ENCODE measurements at regions not wholly inside any gene's neighbourhood (a gene's known extent, or its start where the extent isn't known, plus 50 kb on each side); places are given as distances from the start of the nearest gene placed in this dataset.

DNA sequence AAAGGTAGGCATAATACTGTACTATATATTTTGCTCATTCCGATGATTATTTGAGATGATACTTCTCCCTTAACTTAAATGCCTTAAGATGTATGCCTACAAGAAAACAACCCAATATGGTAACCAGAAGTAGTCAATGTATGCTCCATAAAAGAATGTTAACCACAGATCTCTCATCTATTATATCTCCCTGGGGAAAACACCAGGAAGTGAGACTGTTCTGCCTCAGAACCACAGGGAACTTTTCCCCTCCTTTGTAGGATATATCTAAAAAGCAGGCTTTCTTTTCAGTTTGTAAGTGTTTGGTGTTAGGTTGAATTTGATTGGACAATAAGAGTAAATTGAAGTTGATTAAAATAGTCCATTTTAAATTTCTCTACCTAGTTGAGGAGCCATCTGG, 1160.5 kb upstream of the NXPH2 start:
- no peak for DNase-seq

DNA sequence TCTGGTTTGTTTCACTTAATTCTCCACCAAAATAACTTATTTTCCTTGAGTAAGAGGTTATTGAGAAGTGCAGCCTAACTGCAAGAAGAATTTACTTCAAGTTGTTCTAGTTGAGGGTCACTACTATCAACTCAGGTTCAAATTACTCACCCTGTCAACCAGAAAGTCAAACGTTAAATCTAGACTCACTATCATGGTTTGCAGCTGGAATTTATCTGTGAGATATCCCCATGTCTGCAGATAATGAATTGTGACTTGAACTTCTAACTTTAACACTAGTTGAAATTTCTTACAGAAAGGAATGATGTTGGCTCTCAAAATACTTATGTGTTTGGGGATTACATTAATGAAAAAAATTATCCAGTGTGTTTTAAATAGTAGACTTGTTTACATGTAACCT, 1145.7 kb upstream of the NXPH2 start:
- no peak for DNase-seq

DNA sequence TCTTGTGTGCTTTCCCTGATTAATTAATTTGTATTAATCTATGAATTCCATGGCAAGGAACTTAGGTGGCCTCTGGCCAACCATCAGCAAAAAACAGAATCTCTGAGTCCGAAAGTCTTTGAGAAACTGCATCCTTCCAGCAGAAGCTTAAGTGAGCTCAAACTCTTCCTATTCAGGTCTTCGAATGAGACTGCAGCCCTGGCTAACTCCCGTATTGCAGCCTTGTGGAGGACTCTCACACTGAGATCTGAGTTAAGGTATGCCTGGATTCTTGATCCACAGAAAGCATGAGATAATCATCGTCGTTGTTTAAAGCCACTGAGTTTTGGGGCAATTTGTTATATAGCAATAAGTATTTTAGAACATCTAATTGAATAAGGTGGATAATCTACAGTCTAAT, 1143.9 kb upstream of the NXPH2 start:
- no peak for DNase-seq

DNA sequence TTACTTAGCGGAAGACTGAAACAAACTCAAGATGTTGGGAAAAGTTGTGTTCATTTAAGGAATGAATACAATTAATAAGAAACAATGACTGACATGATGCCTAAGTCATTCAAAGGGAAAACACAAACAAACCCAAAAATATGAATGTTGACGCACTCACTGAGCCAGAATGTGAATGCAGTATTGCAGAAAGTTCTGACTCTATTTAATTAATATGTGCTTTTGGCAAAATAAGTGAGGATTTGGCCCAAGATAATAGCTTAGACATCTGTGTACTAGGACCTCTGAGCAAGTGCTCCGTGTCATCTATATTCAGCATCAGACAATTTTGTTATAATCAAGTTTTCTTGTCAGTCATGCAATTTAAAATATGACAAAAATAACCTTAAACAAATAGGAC, 1138.8 kb upstream of the NXPH2 start:
- no peak for DNase-seq

DNA sequence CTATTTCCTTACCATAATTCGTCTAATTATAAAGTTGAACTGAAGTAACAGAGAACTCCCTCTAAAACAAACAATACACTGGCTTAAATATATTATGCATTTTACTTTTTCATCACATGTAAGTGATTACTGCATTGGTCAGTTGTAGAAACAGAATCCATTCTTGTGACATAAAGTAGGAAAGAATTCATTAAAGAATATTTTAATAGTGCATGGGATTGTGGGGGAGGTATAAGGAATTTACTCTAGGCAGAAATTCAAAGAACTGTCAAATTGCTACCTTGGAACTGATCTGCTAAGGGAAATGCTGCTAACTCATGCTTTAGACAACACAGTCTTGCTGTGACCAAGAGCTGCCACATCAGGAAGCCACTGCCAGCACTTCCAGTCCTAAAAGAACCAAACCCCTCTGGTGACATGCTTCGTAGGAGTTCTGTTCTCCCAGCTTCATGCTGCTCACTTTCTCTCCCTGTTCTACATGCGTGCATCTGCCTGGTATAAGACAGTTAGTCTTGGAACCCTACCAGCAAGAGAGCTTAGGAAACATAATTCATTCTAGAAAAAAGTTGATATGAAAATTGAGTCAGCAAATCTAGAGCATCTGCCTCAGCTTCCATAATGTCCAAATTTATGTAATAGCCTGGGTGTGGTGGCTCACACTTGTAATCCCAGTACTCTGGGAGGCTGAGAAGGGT, 1137.6 kb upstream of the NXPH2 start:
- DNase-seq: no peak

DNA sequence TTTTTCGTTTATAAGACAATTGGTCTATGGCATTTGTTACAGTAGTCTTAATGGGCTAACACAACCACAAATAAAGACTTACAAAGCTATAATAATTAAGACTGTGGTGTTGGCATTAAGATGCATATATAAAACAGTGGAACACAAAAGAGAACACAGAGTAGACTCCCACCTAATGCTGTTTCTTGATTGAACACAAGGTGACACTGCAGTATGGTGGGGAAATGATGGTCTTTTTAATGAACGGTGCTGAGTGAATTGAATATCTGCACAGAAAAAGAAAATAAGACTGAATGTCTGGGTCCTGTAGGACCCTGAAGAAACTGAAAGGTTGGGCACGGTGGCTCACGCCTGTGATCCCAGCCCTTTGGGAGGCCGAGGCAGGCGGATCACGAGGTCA, 1136.6 kb upstream of the NXPH2 start:
- DNase-seq: no peak

DNA sequence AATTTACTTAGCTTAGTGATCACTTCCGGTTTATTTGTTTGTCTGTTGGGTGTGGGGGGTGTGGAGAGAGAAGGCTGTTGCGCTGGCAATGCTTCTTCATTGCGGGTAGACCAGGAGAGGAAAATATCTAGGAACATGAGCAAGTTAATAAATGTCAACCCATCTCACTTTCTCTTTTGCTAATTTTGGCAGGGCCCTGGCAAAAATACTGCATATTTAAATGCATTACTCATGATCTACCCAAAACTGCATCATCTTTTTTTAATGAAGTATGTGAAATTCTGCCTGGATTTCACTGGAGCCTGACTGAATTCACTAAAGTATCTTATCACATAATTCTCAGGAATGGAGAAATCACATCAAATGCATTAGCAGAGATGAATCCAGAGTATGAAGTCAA, 1131.0 kb upstream of the NXPH2 start:
- DNase-seq: no peak

DNA sequence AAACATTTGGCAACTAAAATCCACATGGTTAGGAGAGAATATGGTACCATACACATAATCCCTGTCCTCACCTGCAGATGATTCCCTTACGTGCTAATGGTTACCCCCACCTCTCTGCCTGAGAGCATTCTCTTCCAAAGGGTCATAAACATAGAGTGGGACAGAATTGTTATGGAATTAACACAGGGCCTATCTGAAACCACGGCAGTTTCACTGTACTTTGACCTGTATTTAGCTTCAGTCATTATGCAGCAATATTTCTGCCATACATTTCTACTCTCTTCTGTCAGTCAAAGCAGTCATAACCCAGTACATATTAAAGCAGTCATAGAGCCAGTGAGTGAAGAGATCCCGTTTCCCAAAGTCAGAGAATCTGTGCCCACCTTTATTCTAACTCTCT, 1128.9 kb upstream of the NXPH2 start:
- no peak for DNase-seq

DNA sequence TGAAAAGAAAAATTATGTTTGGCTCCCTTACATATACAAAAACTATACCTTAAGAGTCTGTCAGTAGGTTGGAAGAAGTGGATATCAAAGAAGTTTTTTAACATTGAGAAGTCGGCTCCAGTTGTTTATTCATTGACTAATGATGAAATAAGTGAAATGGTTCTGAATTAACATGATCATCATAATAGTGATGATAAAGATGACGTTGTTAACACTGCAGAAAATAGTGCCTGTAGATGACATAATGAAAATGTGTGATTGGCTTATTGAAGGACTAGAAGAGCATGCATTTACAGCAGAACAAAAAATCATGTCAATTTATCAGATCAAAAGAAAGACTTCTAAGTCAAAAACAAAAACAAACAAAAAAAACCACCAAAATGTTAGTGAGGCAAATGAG, 1125.4 kb upstream of the NXPH2 start:
- no peak for DNase-seq

DNA sequence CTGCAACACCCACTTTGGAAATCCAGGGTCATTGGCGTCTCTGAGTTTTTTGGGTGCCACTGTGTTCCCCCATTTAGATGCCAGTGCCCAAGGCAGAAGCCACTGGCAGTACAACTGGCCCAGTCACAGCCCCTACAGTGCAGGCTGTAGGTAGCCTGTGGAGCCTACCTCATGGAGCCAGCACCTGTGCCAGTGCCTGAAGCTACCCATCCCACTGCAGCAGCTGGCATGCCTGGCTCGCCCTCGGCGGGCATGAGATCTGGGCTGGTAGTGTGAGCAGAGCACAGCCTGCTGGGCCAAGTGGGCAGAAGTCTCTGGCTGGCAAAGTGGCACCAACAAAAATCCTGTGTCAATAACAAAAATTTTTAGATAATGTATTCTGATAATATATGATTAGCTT, 1111.4 kb upstream of the NXPH2 start:
- DNase-seq: no peak

DNA sequence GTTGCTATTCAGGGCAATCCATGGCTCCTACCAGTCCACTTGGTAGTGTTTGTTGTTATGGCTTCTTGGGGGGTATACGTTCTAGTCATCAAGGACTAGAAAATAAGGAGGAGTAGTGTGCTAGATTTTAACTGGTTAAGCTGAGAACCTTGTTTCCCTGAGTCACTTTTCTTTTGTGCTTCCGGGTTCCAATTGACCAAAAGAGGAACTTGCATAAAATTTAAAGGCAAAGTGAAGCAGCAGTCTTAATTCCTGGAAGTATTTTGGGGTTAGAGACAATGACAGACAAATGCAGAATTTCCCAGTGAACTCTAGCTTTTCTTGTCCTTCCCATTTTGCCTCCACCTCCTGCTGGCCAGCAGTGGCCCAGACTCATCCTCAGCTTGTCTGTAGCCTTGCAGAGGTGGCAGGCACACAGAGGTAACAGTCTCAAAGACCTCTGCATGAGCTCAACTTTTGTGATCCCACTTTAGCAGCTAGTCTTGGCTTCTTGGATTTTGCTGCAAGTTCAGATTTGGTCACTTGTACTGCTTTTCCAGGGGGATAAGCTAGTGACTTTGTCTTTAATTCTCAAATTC, 1105.8 kb upstream of the NXPH2 start:
- DNase-seq: no peak

DNA sequence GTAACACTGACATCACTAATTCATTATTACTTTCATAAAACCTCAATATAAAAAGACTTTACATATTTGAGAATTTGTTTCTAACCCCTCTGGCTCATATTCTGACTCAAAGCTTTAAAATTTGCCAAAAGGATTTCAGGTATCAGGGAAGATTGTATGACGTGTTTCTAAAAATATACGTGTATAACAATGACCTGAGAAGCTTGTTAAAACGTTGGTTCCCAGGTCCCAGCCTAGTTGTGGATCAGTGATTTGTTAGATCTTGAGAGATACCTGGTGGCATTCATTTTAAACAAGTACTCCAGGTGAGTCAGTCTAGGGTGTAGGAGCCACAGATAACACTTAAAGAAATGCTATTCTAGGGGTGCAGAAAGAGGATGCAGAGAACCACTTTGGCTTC, 1096.8 kb upstream of the NXPH2 start:
- no peak for DNase-seq

DNA sequence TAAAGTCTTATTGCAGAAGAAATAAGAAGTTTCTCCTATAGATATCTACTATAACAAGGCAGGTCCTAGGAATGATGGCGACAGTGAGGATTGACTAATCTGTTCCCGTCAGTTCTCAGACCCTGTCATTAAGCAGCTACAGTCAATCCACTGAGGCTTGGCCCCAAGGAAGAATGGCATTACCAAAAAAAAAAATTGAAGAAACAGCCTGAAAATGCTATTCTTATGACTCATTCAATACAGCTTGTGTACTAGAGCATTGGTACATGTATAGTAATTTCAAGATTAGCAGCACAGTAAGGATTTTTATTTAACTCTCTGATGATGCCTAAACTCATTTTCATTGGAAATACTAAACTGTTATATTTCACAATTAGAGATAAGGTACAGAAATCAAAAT, 1096.1 kb upstream of the NXPH2 start:
- no peak for DNase-seq

DNA sequence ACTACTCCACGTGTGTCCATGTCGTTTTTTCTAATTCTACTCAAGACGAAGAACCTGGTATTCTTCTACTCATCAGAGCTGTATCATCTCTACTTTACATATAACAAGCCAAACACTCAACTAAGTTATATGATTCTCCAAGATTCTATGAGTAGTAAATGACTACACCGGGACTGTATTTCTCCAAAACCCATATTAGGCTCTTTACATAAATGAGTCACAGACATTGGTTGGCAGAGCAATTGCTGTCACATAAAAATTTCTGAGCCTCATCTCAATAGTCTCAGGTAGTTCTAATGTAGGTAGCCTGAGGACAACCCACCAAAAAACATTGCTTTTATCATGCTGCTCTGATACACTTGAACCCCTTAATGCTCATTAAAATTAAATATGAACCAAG, 1092.3 kb upstream of the NXPH2 start:
- DNase-seq: no peak

DNA sequence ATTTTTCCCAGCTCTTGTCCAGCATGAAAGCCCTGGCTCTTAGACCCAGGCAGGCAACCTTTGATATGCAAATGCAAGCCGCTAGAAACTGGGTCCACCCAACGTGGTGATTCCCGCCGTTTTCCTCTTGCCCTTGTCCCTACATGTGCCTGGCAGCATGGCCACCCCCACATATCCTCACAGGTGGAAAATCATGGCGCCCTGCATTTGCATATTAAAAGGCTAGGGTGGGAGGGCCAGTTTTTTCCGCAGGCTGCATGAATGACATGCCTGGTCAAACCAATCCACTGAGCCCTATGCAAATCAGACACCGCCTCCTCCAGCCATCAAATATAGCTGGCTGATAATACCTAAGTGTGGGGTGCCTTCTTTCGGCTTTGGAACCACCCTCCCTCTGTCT, 1091.8 kb upstream of the NXPH2 start:
- no peak for DNase-seq

DNA sequence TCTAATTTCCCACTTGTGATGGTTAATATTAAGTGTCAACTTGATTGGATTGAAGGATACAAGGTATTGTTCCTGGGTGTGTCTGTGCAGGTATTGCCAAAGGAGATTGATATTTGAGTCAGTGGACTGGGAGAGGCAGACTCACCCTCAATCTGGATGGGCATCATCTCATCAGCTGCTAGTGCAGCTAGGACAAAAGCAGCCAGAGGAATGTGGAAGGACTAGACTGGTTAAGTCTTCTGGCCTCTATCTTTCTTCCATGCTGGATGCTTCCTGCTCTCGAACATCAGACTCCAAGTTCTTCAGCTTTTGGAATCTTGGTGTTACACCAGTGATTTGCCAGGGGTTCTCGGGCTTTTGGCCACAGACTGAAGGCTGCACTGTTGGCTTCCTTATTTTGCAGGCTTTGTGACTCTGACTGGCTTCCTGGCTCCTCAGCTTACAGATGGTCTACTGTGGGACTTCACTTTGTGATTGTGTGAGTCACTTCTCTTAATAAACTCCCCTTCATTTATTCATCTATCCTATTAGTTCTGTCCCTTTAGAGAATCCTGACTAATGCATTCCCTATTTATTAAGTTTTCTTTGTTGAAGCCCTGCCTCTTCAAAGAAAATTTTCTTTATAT, 1087.5 kb upstream of the NXPH2 start:
- no peak for DNase-seq

DNA sequence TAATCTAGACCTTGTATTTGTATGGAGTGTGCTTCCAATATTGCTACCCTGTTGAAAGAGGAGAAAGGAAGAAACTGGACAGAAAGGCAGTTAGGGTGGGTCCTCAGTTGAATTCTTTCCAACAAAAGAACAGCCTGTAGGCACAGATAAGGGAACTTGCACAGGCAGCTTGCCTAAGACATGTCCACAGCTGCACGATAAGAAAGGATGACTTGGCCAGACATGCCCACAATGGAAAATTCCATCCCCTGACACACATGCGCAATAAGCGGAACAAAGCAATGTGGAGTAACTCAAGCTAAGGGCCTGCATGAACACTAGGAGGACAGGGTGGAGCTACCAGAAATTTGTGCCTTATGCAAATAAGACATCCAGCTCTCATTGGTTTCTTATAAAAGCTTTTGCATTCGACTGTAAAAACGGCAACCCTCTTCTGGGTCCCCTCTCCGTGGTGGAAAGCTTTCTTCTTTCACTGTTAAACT, 1084.7 kb upstream of the NXPH2 start:
- DNase-seq: no peak

DNA sequence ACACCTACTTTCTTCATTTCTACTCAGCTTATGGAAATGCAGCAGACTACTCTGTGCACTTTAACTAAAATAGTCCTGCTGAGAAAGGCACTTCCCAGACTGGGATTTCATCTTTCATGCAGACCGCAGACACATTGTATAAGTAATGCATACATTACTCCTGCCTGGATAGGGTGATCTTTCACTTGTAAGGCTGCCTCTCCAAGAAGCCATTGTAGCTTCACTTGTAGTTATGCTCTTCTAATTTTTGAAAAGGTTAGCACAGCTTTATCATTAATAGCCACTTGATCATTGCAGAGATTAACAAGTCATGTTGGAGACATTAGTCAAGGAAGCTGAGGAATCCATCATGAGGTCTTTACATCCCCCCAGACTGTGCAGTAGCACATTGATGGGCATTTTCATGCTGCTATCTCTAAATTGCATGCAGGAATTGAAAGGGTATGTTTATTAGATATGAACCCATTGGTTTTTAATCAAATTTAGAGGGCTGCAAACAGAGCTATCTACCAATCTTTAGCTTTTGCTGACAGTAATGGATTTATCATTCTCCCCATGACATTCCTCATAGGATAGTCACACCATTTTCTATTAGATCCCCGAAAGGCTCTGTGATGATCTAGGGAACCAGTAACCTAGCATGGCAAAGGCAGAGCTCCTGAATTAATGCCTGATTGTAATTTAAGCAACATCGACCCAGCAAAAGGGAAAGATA, 1074.7 kb upstream of the NXPH2 start:
- DNase-seq: no peak

DNA sequence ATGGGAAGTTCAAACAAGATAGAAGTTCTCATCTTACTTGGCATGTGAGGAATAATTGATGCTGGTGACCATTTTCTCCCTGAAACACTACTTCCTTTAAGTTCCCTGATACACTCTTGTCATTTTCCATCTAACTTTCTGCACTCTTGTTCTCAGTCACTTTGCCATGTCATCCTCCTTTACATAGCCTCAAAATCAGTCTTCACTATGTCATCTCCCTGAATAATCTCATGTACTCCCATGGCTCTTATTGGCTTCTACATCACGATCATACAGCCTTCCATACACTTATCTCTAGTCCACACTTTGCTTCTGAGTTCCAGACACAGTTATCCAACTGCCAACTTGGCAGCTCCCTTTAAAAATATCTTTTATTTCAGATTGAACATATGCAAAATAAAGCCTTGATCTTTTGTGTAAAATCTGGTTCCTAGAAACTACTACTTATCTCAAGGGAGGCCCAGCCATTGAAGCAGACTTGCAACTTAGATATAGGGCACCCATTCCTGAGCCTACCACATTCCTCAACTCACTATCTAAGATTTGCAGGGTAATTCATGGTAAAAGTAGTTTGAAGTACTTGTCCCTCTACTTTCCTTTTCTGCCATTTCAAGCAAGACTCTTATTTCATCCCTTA, 1070.2 kb upstream of the NXPH2 start:
- DNase-seq: no peak

DNA sequence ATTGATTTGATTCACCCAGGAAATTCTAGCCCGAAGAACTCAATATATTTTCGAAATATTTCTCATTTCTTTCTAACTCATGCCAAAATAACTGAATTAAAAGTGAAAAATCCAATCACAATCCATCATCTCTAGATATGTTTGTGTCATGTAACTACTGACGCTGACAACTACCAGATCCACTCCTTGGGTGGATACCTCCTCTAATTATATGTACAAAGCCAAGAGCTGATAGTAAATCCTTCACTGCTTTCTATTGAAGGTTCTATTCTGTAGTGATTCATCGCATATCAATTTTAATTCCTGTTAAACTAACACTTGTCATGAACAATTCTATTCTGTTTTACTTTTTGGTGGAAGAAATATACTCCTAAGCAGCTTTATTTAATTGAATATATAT, 1056.6 kb upstream of the NXPH2 start:
- no peak for DNase-seq

DNA sequence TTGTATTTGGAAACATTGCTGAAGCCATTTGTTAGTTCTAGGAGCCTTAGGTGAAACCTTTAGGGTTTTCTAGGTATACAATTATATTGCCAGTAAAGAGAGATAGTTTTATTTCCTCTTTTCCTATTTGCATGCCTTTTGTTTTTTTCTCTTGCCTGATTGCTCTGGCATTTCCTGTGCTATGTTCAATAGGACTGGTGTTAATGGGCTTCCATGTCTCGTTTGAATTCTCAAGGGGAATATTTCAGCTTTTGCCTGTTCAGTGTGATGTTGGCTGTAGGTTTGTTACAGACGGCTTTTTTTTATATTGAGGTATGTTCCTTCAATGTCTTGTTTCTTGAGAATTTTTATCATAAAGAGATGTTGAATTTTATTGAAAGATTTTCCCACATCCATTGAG, 1054.9 kb upstream of the NXPH2 start:
- DNase-seq: no peak

DNA sequence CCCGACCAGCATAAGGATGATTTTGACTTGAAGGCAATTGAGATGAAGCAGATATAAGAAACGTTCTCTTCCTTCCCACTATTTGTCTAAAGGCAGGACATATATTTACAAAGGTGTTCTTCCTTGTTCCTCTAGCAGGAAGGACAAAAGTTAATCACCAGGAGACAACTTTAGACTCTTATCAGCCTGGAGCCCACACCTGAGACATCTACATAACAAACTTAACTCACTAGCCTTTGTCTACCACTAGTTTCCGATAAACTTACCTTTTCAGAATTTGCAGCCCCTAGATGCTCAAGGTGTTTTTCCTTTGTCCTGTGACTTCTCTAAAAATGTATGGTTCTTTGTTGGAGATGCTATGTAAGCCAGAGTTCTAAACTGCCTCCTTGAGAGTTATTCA, 1047.8 kb upstream of the NXPH2 start:
- no peak for DNase-seq

DNA sequence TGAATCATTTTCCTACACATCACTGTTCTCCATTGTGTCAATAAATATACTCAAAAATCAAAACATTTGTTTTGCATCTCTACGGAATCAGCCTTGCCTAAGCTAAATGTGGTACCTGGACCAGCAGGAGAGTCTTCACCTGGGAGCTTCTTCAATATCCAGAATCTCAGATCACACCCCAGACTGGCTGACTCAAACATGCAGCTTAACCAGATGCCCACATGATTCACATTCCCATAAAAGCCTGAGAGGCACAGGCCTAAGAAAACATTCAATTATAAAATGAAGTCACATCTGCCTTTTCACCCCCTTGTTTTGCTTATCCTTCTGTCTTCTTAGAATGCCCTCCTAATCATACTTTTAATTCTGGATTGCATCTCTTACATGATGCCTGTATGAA, 1045.5 kb upstream of the NXPH2 start:
- no peak for DNase-seq

All from femur (tissue), 1 donor.